ENCODE measurements at regions not wholly inside any gene's neighbourhood (a gene's known extent, or its start where the extent isn't known, plus 50 kb on each side); places are given as distances from the start of the nearest gene placed in this dataset.
"Not testable (repeated sequence)": the region's sequence is repeated elsewhere in the genome, so short reads cannot be mapped to it uniquely, and the experiment has no call there.

- DNase-seq, result no peak
These were observed 98.8 kb upstream of the FAM20A start for GRCh38 chr17:68699936-68700335.

DNA sequence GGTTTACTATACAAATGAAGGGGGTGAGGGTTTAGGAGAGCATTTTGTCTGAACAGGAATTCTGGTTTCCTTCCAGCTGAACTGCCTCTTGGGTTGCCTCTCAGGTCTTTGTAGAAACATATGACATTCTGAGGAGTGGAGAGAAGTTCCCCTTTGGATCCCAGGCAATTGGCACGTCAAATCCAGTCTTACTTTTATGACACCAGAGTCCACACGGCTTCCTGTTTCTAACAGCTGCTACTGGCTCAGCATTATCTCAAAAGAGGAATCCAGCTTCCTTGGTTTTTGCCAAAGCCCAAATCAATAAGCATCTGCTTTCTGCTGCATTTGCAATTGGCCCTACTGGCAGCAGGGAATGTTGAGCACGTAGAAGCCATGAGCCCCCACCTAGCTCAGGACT lies 97.6 kb upstream of the FAM20A start:
- DNase-seq, result no peak

DNA sequence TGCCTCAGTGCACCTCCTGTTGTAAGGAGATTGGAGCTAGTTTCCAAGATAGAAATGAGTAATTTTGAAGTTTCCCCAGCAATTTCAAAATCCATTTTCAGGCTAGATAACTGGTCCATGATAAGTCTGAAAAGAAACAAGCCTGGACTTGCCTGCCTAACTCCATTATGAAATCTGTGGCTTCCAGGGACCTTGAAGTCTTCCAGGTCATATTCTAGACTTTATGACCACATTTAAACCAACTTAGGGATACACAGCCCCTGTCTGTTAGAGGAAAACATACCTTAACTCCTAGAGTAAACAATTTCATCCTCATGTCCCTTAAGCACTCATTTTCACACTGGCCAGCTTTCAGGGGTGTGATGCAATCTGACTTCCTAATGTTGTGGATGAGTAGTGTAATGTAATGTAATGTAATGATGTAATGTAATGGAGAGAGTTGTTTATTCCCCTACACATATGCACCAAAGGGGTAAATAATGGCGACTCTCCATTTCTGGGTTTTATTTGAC lies 96.7 kb upstream of the FAM20A start:
- DNase-seq, result no peak

GRCh38 chr17:68695659-68696058 lies 94.5 kb upstream of the FAM20A start:
- DNase-seq, result no peak

DNA sequence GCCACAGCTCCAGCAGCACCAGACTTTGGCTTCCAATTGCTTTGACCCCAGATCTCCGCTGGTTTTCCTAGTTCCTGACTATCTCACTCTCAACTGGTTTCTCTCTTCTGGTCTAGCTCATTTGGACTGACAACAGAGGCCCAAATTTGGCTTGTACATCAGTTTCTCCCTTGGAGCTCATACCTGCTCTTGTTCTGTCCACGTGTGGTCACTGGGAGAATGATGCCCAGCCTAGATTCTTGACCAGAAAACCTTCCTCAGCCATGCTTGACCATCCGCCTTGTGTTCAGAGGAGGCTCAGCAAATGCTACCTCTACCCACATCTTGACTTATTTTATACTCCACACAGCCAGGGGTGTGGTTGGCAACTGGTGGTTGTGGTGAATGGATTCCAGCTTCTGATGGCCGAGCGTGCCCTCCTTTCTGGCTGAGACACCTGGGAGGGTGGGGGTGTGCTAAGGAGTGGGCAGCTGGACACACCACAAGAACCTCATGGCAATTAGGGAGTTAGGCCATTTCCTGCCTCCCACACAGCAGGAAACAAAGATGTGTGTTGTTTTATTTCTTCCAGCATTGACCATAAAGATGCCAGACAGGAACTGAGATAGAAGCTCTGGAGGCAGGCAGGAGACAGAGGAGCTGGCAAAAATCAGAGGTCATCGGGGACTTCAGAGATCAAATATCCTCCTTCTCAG lies 93.8 kb upstream of the FAM20A start:
- no peak for DNase-seq

DNA sequence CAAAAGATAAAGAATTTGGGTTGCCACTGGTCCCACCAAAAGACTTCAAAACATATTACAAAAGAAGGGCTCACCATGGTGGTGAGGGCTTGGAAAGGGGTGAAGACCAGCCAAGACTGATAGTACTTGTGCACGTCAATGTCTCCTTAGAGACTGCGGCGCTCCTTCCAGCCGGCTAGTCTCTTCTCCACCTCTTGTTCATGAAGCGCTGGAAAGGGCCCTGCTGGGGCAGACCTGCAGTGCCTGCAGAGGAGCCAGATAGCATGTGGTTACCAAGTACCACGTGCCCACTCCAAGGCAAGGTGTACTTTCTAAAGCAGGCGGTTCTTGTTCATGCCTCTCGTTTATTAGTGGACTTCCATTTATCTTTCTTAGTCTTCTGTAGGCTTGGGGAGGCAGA lies 92.7 kb upstream of the FAM20A start:
- DNase-seq, result no peak

GRCh38 chr17:68693466-68693865 lies 92.3 kb upstream of the FAM20A start:
- DNase-seq, result no peak

DNA sequence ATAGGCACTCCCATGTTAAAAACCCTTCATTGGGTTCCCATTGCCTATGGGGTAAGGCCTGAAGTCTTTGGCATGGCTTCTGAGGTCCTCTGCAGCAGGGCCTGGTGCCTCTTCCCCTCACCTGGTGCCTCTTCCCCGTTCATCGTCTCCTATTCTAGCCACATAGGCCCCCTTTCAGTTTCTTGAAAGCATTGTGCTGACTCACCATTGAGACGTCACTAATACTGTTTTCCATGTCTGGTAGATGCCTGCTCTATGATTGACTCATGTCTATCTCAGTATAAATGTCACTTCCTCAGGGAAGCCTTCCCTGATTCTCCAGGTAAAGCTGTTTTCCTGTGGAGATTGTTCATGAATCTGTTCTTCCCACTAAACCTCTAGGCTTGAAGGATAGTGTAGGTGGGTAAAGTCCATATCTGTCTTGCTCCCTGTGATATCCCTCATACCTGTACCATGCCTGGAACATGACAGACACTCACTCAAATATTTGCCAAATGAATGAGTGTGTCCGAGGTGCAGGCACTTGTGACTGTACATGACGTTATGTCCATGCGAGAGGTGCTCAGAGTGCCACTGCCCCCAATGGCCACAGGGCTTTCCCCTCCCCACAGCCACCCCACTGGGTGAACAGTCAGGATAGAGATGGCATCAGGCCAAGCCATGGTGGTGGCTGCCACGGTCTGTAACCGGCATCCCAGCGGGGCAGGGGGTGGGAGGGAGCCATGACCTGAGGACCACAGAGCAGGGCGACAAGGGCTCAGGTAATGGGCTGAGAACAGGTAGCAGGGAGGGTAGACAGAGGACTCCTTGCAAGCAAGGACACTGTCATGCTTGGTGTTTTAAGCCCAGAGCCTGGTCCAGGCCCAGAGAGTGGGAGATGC lies 85.2 kb upstream of the FAM20A start:
- DNase-seq, result no peak

DNA sequence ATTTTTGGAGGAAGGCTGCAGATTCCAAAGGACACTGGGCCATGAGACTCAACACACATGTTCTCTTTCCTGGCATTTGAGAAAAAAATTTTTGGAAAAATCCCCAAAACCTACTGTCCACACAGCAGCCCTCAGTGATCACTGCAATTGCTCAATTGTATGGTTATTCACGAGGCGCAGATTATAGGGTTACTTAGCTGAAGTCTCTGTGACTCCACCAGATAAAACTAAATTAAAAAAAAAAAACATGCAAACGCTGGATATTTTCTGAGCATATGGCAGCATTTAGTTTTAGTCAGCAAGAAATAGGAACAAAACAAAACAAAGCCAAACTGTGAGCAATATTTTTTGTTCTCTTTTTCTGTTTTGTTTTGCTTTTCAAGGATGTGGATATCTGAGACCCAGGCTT lies 83.8 kb upstream of the FAM20A start:
- DNase-seq, result no peak

DNA sequence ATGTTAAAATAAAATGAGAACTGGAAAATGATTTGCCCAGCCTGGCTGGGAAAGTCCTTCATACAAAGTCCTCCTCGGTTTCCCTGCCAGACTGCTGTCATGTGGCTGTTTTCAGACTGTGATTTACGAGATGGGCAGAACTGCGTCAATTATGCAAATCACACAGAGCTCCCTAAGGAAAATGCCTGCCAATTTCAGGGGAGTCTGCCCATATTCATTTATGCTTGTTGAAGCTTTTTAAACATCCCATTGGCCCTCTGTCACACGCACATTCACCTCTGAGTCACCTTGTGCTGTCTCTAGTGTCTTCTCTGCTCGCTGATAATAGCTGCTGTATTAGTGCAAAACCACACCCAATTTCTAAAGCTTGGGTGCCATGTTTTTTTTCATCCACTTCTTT lies 81.7 kb upstream of the FAM20A start:
- no peak for DNase-seq

DNA sequence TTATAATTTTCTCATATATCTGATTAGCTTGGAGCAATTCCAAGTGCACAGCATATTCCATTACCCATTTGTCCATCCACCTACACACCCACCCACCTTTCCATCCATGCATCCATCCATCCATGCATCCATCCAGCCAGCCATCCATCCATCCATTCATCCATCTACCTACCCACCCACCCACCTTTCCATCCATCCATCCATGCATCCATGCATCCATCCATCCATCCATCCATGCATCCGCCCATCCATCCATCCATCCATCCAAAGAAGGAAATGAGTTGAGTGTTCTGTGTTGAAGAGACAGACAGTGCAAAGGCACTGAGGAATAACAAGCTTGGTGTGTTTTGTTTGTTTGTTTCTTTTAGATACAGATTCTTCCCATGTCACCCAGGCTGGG lies 78.7 kb upstream of the FAM20A start:
- DNase-seq, result no peak

DNA sequence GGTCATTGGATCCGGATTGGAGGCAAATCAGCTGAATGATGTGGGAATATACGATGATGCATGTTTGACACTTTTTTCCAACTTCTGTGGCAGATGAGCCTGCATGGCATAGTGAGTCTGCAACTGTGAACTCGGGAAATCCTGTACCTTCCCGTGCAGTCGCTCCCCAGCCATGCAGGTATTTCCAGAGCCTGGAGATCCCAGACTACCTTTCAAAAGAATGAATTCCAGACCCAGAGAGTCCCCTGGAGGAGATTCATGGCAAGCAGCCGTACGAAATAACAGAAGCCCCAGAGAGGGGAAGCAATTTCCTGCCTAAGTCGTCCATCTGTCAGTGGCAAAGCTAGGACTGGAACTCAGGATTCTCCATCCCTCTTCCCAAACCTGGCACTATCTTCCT lies 75.7 kb upstream of the FAM20A start:
- no peak for DNase-seq

DNA sequence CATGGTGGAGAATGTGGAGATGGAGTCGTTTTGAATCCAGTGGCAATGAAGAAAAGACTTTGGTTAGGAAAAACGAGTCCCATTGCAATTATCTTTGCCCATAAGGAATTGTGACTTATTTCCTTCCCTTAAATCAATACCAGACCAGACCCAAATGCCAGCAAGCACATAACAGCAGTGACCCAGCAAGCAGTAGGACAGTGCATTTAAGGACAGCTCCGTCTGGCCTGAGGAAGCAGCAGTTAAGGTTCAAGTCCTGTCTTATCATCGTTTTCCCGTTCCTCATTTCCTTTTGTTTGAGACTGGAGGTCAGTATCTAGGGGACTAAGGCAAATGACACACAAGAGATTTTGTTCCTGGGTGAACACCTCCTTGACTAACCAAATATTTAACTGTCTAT lies 74.6 kb upstream of the FAM20A start:
- DNase-seq, result no peak

GRCh38 chr17:68674029-68674925 lies 73.1 kb upstream of the FAM20A start:
- no peak for DNase-seq

DNA sequence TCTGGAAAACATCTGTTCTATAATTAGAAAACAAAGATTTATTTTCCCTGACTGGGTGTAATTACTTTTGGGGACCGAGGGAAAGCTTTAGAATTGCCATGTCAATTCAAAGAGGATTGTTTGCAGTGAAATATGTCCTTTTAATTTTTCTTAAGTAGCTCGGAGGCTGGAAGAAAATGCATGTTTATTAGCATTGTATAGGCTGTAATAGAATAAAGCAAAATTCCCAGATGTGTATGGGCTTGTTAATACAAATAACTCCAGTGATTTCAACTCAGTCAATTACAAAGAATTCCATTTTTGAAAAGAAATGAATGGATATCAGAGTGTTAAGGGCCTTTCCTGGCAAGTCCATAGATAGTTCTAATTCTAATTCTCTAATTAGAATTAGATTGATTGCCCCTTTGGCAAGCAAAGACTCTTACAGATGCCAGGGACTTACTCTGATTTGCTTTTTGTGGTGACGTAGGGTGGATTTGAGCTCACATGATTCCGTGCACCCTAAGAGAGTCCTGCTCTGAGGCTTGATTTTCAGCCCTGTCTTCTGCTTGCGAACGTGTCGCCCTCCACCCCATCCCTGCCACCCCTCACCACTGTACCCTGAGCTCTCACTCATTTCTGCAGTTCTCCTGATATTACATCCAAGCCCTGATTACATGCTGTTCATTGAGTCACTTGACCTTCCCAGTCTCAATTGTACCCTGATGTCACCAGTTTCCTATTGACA lies 70.0 kb upstream of the FAM20A start:
- DNase-seq, result no peak

DNA sequence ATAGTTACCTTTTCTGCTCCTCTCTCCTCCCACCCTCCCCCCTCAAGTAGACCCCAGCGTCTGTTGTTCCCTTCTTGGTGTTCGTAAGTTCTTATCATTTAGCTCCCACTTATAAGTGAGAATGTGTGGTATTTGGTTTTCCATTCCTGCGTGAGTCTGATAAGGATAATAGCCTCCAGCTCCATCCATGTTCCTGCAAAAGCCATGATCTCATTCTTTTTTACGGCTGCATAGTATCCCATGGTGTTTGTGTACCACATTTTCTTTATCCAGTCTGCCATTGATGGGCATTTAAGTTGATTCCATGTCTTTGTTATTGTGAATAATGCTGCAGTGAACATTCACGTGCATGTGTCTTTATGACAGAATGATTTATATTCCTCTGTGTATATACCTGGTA lies 65.3 kb upstream of the FAM20A start:
- not testable (repeated sequence) for DNase-seq

DNA sequence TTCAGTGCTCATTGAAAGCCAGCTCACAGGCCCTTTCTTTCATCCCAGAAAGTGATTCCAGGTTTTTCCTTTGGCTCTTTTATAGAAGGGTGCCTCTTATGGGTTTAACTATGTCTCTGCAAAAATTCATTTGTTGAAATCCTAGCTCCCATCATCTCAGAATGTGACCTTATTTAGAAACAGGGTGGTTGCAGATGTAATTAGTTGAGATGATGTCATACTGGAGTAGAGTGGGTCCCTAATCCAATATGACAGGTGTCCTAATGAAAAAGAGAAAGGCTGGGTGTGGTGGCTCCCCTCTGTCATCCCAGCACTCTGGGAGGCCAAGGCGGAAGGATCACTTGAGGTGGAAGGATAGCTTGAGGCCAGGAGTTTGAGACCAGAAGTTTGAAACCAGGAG lies 64.2 kb upstream of the FAM20A start:
- no peak for DNase-seq

DNA sequence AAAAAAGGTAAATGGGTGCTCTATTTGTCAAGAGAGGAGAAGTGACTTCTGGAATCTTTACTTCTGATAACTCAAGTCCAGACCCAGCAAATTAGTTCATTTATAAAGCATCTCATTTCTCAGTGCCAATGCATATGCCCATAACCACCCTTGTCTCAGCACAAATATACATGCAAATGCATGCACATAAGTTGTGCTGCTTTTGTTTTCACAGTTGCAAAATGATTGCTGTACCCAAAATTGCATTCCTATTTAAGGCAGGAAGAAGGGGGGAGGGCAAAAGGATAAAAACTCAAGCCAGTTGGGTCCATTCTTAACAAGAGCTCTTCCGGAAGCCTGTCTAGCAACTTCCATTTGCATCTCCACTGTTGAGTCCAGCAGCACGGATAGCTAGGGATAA lies 61.3 kb upstream of the FAM20A start:
- DNase-seq, result no peak

DNA sequence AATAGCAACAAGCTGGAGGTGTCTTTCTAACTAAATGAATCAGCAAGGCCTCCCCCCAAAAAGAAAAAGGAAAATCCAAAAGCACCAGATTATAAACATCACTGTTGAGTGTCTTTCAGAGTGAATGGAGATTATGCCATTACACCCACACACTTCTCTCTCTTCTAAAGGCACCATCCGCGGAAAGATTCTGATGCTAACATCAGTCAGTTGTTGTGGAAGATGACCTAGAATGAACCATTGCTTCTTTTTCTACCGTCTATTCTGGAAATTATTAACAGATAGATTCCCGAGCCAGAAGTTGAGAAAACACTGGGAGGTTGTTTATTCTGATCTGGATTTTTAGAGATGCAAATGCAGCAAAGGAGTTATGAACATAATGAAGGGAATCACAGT lies 60.9 kb upstream of the FAM20A start:
- no peak for DNase-seq

GRCh38 chr17:68661265-68662036 lies 60.3 kb upstream of the FAM20A start:
- no peak for DNase-seq

- DNase-seq, result no peak
These were observed 59.1 kb upstream of the FAM20A start for GRCh38 chr17:68660302-68660701.

Data from NCI-H446 treated with DMSO at 0.1 percent for 48 hours (cell line).